Prostate gland (tissue), 2 donors: ENCODE measurements at regions not wholly inside any gene's neighbourhood (a gene's known extent, or its start where the extent isn't known, plus 50 kb on each side); places are given as distances from the start of the nearest gene placed in this dataset.

ENCODE experiments used
- DNase-seq: peaks from one replicate; pipeline ENCODE4 v3.0.0-alpha.2; 2019; ENCODE audit warnings: low spot score
- H3K27ac ChIP-seq, 2 donors: fragments of 200-600 bp; sonication (generic); 2 replicates each; pipeline ENCODE4 v1.5.1; 2017 to 2019
- H3K27me3 ChIP-seq: fragments of 200-600 bp; sonication (generic); replicated peaks from 2 replicates; pipeline ENCODE4 v1.5.1; 2019; ENCODE audit not compliant: insufficient read depth
- H3K36me3 ChIP-seq, 2 donors: fragments of 200-600 bp; sonication (generic); 1 replicate in 1 of 2; 2 replicates in 1 of 2; pipeline versions ENCODE4 v1.5.1 to v1.8.1; 2017 to 2019
- H3K4me1 ChIP-seq: fragments of 200-600 bp; sonication (generic); replicated peaks from 2 replicates; pipeline ENCODE4 v1.5.1; 2019
- H3K4me3 ChIP-seq, 2 donors: fragments of 200-600 bp; sonication (generic); 2 replicates each; pipeline ENCODE4 v1.5.1; 2017 to 2019
- H3K9me3 ChIP-seq: fragments of 200-600 bp; sonication (generic); 2 replicates; pipeline ENCODE4 v1.5.1; 2017
- CTCF ChIP-seq, 4 experiments: fragments of 200-600 bp in 2 of 4; fragments of 450-650 bp in 2 of 4; sonication (generic) in 2 of 4; IDR thresholded peaks; 1 replicate in 3 of 4; 2 replicates in 1 of 4; pipeline ENCODE4 v1.5.1; 2016 to 2019; ENCODE audit warnings: antibody characterized with exemption in 4 of 4, mild to moderate bottlenecking in 2 of 4, moderate library complexity in 2 of 4
- POLR2A ChIP-seq: fragments of 450-650 bp; IDR thresholded peaks from one replicate; pipeline ENCODE4 v1.6.1; 2016; ENCODE audit warnings: antibody characterized with exemption, mild to moderate bottlenecking
- POLR2AphosphoS5 ChIP-seq: sonication (generic); formaldehyde crosslinking; IDR thresholded peaks from one replicate; pipeline ENCODE4 v1.6.1; 2017; ENCODE audit warnings: antibody characterized with exemption
- WGBS: methylation state at CpG from one replicate; pipeline ENCODE4 v1.1.5; 2018; 5-methylcytosine and 5-hydroxymethylcytosine counted together
- intact Hi-C: fragments of 100-400 bp; cut with DNase I; formaldehyde crosslinking; loops from one replicate; pipeline ENCODE4 v1.14.2; 2022

- 87% methylated on average over 12 of the region's 12 CpGs for whole genome bisulfite sequencing
- no peaks in the 10 kb centered on the region for H3K4me1 ChIP-seq
- intact Hi-C loops = loop anchor here (5.0 kb wide), 1 partner anchor 504 kb away; no protein-coding TSS in a partner anchor
- TF ChIP-seq CTCF (IDR thresholded peaks at IDR 0.05) (no peak), POLR2A (no peak), POLR2AphosphoS5 (no peak)
- H3K4me3 ChIP-seq = no peak overlapping the region
- no peak for DNase-seq
- no peak overlapping the region for H3K27ac ChIP-seq
- no peaks in the 10 kb centered on the region for H3K9me3 ChIP-seq
- no peaks in the 10 kb centered on the region for H3K36me3 ChIP-seq
- no peaks in the 10 kb centered on the region for H3K27me3 ChIP-seq
Measured at GRCh38 chr9:107176436-107177151, 106.5 kb upstream of the RAD23B start.

- no peak overlapping the region for H3K4me3 ChIP-seq
- 80% methylated on average over 7 of the region's 7 CpGs for whole genome bisulfite sequencing
- TF ChIP-seq CTCF (IDR thresholded peaks at IDR 0.05) = no peak
- no peak for TF ChIP-seq POLR2A
- TF ChIP-seq POLR2AphosphoS5 = no peak
- no peaks in the 10 kb centered on the region for H3K9me3 ChIP-seq
- intact Hi-C loops = loop anchor here (5.0 kb wide), 1 partner anchor 505 kb away; no protein-coding TSS in a partner anchor
- H3K36me3 ChIP-seq = no peaks in the 10 kb centered on the region
- no peak overlapping the region for H3K27ac ChIP-seq
- DNase-seq = no peak
- H3K4me1 ChIP-seq = no peaks in the 10 kb centered on the region
- H3K27me3 ChIP-seq = no peaks in the 10 kb centered on the region
Measured at GRCh38 chr9:107177243-107177839, 105.7 kb upstream of the RAD23B start.

GRCh38 chr9:107177857-107178256, 105.2 kb upstream of the RAD23B start:
- Histone ChIP-seq H3K9me3 (no peaks in the 10 kb centered on the region), H3K36me3 (no peaks in the 10 kb centered on the region), H3K4me1 (no peaks in the 10 kb centered on the region), H3K4me3 (no peak overlapping the region), H3K27me3 (no peaks in the 10 kb centered on the region), H3K27ac (no peak overlapping the region)
- intact Hi-C loops = loop anchor here (5.0 kb wide), 1 partner anchor 506 kb away; no protein-coding TSS in a partner anchor
- TF ChIP-seq POLR2AphosphoS5 (no peak), POLR2A (no peak), CTCF (IDR thresholded peaks at IDR 0.05) (no peak)
- no peak for DNase-seq
- WGBS = 89% methylated on average over 5 of the region's 5 CpGs

- H3K4me3 ChIP-seq = no peak overlapping the region
- DNase-seq = no peak
- H3K9me3 ChIP-seq = no peaks in the 10 kb centered on the region
- no peak overlapping the region for H3K27ac ChIP-seq
- intact Hi-C loops = loop anchor here (5.0 kb wide), 1 partner anchor 506 kb away; no protein-coding TSS in a partner anchor
- no peaks in the 10 kb centered on the region for H3K4me1 ChIP-seq
- H3K27me3 ChIP-seq = no peaks in the 10 kb centered on the region
- no peaks in the 10 kb centered on the region for H3K36me3 ChIP-seq
- WGBS = 80% methylated on average over 3 of the region's 3 CpGs
- TF ChIP-seq CTCF (IDR thresholded peaks at IDR 0.05) = no peak
- TF ChIP-seq POLR2AphosphoS5 = no peak
- TF ChIP-seq POLR2A = no peak
Measured at GRCh38 chr9:107178293-107178692, 104.8 kb upstream of the RAD23B start.
